ENCODE measurements at regions not wholly inside any gene's neighbourhood (a gene's known extent, or its start where the extent isn't known, plus 50 kb on each side); places are given as distances from the start of the nearest gene placed in this dataset.

DNA sequence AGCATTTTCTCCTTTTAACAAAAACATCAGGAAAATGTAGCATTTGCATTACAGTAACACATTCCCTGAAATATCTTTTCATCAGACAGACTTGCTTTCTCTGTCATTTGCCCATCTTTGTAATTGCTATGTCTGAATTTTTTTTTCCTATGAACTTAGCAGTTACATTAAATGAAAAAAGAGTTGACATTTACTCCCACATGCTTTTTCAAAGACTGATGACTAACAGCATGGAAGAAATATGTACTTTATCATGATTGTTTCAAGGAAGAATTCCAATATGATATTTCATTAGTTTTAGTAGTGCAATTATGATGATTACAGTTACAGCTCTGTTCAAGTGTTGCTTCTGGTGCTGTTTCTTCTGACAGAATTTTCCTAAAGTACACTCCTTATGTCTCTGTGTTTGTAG lies 864.5 kb upstream of the MAN1A1 start:
- no peak for ATAC-seq

DNA sequence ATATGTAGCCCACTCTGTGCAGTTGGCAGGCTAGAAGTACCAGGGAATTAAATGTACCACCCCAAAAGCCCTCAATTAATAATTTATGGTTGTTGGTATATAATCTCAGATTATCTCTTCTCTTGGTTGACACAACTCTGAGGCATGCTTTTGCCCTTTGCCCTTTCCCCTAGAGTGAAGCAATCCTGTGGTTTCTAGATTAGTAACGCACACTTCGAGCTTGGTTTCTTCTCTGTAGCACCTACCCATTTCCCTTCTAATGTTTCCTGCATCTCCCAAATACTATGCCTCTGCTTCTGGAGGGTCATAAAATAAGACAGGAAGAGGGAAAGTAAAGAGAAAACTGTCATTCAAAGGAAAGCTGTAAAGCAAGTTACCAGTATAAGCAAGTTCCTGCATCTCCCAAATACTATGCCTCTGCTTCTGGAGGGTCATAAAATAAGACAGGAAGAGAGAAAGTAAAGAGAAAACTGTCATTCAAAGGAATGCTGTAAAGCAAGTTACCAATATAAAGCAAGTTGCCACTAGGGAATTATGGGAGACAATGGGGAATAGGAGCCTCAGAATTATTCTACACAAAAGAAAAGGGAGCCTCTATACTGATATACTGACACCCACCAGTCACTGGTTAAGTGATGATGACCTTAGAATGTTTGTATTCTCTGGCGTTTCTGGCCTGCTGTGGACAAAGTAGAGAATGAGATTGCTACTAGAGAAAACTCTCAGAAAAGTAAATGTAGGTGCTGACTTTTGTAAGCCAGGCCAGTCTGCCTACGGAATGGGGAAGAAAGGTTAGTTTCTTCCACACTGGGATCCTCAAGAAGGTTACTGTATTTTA lies 862.6 kb upstream of the MAN1A1 start:
- ChIA-PET CTCF (no interaction called here), POLR2A (no interaction called here)
- Histone ChIP-seq H3K9me3 (ENCODE audit: control insufficient read depth, insufficient read depth, low read depth, low read length) (no peaks in the 10 kb centered on the region), H3K27me3 (ENCODE audit: control insufficient read depth, insufficient read depth, low read length) (no peaks in the 10 kb centered on the region), H3K4me1 (ENCODE audit: control insufficient read depth, insufficient read depth, low read length) (no peaks in the 10 kb centered on the region), H3K4me3 (ENCODE audit: low read depth in 2 of 2, low read length in 2 of 2) (no peak overlapping the region), H3K27ac (ENCODE audit: low read length) (no peak overlapping the region), H3K36me3 (ENCODE audit: control insufficient read depth, insufficient read depth, low read length) (no peaks in the 10 kb centered on the region)
- intact Hi-C loops (cut with micrococcal nuclease; ENCODE audit: unreplicated experiment) (no loop called here), in situ Hi-C loops (cut with HindIII; ENCODE audit: low pct_unique_long_range_greater_than_20kb, low sequenced_read_pairs) (no loop called here)
- no peak for ATAC-seq
- TF ChIP-seq SIN3A (IDR thresholded peaks at IDR 0.05; ENCODE audit: borderline replicate concordance, insufficient read depth, low read depth, low read length) (no peak), POLR2AphosphoS5 (IDR thresholded peaks at IDR 0.05; ENCODE audit: low read depth, low read length) (no peak), TCF7L2 (IDR thresholded peaks at IDR 0.05; ENCODE audit: low read depth, low read length) (no peak)
- TF ChIP-seq, protein P1, sequence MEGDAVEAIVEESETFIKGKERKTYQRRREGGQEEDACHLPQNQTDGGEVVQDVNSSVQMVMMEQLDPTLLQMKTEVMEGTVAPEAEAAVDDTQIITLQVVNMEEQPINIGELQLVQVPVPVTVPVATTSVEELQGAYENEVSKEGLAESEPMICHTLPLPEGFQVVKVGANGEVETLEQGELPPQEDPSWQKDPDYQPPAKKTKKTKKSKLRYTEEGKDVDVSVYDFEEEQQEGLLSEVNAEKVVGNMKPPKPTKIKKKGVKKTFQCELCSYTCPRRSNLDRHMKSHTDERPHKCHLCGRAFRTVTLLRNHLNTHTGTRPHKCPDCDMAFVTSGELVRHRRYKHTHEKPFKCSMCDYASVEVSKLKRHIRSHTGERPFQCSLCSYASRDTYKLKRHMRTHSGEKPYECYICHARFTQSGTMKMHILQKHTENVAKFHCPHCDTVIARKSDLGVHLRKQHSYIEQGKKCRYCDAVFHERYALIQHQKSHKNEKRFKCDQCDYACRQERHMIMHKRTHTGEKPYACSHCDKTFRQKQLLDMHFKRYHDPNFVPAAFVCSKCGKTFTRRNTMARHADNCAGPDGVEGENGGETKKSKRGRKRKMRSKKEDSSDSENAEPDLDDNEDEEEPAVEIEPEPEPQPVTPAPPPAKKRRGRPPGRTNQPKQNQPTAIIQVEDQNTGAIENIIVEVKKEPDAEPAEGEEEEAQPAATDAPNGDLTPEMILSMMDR (IDR thresholded peaks at IDR 0.05) = no peak
- TF ChIP-seq, protein P2, sequence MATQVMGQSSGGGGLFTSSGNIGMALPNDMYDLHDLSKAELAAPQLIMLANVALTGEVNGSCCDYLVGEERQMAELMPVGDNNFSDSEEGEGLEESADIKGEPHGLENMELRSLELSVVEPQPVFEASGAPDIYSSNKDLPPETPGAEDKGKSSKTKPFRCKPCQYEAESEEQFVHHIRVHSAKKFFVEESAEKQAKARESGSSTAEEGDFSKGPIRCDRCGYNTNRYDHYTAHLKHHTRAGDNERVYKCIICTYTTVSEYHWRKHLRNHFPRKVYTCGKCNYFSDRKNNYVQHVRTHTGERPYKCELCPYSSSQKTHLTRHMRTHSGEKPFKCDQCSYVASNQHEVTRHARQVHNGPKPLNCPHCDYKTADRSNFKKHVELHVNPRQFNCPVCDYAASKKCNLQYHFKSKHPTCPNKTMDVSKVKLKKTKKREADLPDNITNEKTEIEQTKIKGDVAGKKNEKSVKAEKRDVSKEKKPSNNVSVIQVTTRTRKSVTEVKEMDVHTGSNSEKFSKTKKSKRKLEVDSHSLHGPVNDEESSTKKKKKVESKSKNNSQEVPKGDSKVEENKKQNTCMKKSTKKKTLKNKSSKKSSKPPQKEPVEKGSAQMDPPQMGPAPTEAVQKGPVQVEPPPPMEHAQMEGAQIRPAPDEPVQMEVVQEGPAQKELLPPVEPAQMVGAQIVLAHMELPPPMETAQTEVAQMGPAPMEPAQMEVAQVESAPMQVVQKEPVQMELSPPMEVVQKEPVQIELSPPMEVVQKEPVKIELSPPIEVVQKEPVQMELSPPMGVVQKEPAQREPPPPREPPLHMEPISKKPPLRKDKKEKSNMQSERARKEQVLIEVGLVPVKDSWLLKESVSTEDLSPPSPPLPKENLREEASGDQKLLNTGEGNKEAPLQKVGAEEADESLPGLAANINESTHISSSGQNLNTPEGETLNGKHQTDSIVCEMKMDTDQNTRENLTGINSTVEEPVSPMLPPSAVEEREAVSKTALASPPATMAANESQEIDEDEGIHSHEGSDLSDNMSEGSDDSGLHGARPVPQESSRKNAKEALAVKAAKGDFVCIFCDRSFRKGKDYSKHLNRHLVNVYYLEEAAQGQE (IDR thresholded peaks at IDR 0.05; ENCODE audit: insufficient read depth in 1 of 2, low read depth in 2 of 2, low read length in 1 of 2) = no peak
- DNase-seq (ENCODE audit: low read depth, low spot score) = no peak
- no TSS peak for BruUV-seq (replicated peaks)

More for the DNA sequence above, 864.5 kb upstream of the MAN1A1 start:
- no peaks in the 10 kb centered on the region for H3K36me3 ChIP-seq (ENCODE audit: control insufficient read depth, insufficient read depth, low read length)
- in situ Hi-C loops (cut with HindIII; ENCODE audit: low pct_unique_long_range_greater_than_20kb, low sequenced_read_pairs) (no loop called here), intact Hi-C loops (cut with micrococcal nuclease; ENCODE audit: unreplicated experiment) (no loop called here)
- no peak overlapping the region for H3K27ac ChIP-seq (ENCODE audit: low read length)
- H3K27me3 ChIP-seq (ENCODE audit: control insufficient read depth, insufficient read depth, low read length) = no peaks in the 10 kb centered on the region
- no peak for DNase-seq (ENCODE audit: low read depth, low spot score)
- H3K4me1 ChIP-seq (ENCODE audit: control insufficient read depth, insufficient read depth, low read length) = no peaks in the 10 kb centered on the region
- TF ChIP-seq, protein P2 (IDR thresholded peaks at IDR 0.05; ENCODE audit: insufficient read depth in 1 of 2, low read depth in 2 of 2, low read length in 1 of 2) = no peak
- TF ChIP-seq TCF7L2 (IDR thresholded peaks at IDR 0.05; ENCODE audit: low read depth, low read length) = no peak
- 0 out of 2 replicates have a peak, but pooled peaks cover 4% of the 10 kb centered on the region for H3K9me3 ChIP-seq (ENCODE audit: control insufficient read depth, insufficient read depth, low read depth, low read length)
- CTCF ChIA-PET = no interaction called here
- POLR2A ChIA-PET = no interaction called here
- H3K4me3 ChIP-seq (ENCODE audit: low read depth in 2 of 2, low read length in 2 of 2) = no peak overlapping the region
- BruUV-seq (replicated peaks) = no TSS peak
